ENCODE measurements at regions not wholly inside any gene's neighbourhood (a gene's known extent, or its start where the extent isn't known, plus 50 kb on each side); places are given as distances from the start of the nearest gene placed in this dataset.
"Not testable (repeated sequence)": the region's sequence is repeated elsewhere in the genome, so short reads cannot be mapped to it uniquely, and the experiment has no call there.

DNA sequence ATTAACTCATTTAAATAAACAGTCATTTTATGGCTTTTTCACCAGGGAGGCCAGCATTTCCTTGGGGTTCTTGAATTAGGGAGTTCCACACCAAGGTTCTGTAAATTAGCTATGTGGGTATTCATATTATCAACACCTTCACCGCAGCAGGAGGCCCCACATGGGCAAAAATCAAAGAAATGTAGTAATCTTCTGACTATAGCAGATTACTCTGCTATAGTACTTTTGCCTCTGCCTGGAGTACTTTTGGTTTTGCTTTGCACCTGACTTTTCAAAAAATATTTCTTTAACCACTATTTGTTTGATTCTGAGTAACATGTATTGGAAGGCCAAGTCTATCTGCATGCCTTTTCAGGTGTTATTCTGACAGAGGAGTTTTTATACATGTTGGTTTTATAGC, 728.1 kb downstream of the TTLL7 start:
- not testable (repeated sequence) for DNase-seq

DNA sequence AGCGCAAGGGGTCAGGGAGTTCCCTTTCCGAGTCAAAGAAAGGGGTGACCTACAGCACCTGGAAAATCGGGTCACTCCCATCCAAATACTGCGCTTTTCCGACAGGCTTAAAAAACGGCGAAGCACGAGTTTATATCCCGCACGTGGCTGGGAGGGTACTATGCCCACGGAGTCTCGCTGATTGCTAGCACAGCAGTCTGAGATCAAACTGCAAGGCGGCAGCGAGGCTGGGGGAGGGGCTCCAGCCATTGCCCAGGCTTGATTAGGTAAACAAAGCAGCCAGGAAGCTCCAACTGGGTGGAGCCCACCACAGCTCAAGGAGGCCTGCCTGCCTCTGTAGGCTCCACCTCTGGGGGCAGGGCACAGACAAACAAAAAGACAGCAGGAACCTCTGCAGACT, 735.1 kb downstream of the TTLL7 start:
- DNase-seq, result not testable (repeated sequence)

DNA sequence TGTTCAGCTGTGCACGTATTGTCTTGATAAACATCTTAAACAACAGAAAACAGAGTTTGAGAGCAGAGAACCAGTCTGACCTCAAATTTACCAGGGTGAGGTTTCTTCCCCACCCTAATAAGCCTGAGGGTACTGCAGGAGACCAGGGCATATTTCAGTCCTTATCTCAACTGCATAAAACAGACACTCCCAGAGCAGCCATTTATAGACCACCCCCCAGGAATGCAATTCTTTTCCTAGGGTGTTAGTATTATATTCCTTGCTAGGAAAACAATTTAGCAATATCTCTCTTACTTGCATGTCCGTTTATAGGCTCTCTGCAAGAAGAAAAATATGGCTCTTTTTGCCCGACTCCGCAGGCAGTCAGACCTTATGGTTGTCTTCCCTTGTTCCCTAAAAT, 747.2 kb downstream of the TTLL7 start:
- DNase-seq, result not testable (repeated sequence)

DNA sequence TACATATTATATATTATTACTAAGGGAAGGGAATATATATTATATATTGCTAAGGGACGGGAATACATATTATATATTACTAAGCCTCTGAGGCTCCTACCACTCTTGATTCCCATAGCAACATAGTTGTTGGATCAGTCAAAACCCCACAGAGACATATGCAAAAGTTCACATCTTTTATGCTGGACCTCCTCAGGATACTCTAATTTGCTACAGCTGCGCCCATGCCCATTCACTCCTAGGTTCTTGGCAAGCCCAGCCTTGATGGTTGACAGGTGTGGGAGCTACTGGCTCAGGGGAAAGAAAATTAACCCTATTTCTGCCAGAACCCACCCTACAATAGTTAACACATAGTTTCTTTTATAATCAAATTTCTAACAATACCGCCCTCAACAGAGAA, 752.2 kb downstream of the TTLL7 start:
- not testable (repeated sequence) for DNase-seq

DNA sequence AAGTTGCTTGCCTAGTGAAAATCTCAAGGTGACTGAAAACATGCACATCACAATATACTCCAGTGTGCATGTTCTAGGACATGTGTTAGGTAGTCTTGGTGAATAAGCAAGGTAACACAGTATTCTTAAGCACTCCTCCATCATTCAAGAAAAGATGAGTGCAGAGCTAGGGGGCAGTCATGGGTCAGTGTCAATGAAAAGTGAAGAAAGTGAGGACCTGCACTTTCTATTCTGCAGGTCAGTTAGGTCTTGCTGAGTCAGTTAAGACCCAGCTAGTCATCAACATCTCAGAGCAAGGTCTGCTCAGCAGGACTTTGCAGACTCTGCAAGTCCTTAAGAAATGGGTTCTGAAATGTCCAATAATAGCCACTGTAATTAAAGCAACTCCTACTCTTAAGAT, 754.1 kb downstream of the TTLL7 start:
- DNase-seq, result not testable (repeated sequence)

DNA sequence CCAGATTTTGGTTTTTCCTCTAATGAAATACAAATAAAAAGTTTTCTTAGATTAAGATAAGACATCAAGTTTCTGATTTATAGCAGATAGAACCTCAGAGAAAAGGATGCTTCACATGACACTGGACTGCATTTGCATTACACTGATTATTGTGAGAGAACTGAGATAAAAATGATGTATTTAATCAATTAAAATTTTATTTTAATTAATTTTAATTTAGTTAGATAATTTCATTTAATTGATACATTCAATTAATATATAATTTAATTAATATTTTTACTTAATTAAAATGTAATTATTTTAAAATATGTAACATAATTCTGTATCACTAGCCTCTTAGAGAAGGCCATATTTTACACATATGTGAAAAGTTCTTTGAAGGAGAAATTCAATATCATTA, 759.4 kb downstream of the TTLL7 start:
- not testable (repeated sequence) for DNase-seq

DNA sequence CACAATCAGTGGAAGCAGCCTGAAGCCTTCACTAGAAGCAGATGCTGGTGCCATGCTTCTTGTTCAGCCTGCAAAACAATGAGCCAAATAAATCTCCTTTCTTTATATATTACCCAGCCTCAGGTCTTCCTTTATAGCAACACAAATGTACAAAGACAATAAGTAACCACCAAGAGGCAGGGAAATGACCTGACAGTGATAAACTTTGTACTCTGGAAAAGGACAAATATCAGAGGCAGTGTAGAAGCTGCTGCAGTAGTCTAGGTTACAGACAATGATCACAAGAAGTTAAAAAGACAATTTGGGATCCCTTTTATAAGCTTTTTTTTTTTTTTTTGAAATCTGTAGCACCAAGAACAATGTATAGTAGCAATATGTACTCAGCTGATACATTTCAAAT, 760.3 kb downstream of the TTLL7 start:
- DNase-seq, result not testable (repeated sequence)

DNA sequence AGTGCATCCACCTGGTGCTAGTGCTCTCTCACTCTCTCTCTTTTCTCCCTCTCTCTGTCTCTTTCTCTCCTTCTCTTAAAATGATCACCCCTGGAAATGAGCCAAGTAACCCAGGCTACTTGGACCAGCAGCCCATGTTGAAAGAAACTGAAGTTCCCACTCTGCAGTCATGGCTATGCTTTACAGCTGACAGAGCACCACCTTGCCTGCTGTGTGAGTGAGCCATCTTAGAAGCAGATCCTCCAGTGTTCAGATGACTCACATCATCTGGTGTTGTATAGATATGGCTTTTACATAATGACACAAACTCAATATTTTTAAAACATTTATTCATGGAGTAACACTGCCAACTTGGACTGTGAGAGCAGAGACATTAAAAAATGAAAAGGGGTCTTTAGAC, 779.1 kb downstream of the TTLL7 start:
- not testable (repeated sequence) for DNase-seq

DNA sequence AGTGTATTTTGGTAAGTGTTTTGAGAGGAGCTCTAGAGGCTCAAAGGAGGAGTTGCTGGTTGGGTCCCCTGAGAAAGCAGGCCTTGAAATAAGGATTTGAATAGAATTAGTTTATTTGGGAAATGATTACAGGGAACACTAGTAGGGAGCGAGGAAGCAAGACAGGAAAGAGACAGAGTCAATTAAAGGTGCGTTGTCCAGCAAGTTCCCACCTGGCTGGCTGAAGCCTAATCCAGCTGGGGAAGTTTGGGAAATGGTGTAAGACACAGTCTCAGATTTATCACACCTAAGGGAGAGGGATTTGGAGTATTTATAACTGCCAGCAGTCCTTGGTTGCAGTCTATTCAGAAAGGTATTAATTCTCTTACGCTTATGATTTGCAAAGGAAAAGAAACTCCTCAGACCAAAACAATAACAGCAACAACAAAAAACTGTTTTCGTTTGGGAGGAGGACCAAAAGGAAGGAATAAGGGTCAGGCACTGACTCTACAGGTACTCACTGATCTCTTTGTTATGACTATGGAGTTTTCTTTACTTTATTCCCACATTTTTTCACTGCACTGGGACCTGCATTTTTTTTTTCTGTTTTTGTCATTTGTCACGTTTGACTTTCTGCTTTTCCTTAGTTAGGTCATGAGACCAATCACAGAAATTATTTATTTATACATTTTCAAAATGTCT, 780.8 kb downstream of the TTLL7 start:
- not testable (repeated sequence) for DNase-seq

DNA sequence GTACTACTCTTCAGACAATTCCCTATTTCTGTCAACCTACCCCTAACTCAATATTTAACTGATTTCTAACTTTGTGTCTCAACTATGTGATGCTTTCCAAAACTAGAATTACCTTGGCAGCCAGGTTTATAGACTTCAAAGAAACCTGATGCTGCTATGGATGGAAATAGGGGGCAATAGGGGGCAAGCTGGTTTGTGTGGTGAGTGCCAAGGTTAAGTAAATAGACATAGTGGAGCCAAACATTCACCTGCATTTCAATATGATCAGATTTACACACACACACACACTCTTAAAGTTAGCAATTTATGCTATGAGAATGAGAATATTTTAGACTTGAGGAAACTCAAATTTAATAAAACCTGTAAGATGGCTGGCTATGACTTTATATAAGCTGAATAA, 784.6 kb downstream of the TTLL7 start:
- not testable (repeated sequence) for DNase-seq

DNA sequence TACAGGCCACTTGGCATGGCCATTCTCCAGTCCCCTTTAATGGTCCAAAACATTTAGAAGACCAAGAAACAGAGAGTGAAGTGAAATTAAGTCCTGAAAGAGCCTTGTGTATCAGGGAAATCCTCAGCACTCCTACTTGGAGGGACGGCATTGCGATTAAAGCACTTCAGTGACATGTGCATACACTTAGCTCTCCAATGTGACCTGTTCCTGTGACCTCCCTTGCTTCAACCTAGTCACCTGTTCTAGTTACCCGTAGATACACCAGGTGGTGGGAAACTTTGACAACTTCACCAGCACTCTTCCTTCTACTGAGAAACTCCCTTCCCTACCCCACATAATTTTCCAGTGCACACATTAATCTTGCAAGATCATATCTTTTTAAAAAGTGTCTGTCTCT, 785.3 kb downstream of the TTLL7 start:
- not testable (repeated sequence) for DNase-seq

DNA sequence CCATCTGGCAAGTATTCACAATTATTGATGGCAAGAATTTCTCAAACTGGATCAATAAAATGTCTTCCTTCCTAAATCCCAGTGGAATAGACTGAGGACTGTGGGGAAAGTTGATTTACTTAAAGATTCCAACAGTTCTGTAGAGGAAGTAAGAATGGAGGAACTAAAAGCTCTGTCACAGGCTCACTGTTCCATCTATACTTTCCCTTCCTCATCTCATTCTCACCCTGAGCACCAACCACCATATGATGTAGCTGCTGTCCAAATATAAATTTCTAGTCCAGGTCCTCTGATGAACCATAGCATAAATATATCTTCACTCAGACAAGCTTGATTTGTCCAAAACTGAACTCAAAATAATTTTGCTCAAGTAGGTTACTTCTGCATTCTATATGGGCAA, 786.9 kb downstream of the TTLL7 start:
- not testable (repeated sequence) for DNase-seq

DNA sequence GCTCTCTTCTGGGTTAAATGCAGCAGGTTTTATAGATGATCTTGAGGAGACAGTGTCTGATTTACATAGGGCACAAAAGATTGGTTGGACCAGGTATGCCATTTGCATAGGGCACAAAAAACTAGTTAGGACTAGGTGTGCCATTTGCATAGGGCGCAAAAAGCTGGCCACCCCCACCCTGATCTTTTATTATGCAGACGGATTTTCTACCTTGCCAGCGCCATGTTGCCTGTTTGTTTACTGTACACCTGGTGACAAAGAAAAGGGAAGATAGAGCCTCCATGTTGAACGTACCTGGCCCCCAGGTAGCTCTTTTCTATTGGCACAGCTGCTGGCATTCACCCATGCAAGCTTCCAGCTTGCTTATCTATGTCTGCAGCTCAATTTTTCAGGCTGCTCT, 790.4 kb downstream of the TTLL7 start:
- DNase-seq, result not testable (repeated sequence)

DNA sequence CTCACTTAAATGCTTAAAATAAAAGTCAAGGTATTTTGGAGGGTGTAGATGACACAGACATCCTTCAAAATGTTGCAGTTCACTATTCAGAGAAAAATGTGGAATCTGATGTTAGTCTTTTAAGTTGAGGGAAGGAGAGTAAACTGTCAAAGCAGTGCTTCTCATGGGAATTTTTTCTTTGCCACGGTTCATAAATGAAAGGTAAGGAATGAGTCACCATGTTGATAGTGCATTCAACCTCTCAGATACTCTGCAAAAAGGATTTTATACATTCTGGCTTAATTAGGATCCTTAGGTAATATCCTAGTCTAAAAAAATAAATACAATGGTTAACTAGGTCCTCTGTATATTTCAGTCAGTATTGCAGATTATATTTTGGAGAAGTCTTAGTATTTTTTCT, 804.3 kb downstream of the TTLL7 start:
- DNase-seq, result not testable (repeated sequence)

DNA sequence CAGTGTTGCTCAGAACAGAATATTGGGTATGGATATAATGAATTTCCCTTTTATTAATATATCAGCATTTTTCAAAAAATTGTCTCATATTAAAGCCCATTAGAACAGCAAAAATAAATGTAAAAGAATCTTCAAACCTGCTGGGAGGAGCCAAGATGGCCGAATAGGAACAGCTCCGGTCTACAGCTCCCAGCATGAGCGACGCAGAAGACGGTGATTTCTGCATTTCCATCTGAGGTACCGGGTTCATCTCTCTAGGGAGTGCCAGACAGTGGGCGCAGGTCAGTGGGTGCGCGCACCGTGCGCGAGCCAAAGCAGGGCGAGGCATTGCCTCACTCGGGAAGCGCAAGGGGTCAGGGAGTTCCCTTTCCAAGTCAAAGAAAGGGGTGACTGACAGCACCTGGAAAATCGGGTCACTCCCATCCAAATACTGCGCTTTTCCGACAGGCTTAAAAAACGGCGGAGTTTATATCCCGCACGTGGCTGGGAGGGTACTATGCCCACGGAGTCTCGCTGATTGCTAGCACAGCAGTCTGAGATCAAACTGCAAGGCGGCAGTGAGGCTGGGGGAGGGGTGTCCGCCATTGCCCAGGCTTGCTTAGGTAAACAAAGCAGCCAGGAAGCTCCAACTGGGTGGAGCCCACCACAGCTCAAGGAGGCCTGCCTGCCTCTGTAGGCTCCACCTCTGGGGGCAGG, 816.8 kb downstream of the TTLL7 start:
- not testable (repeated sequence) for DNase-seq

DNA sequence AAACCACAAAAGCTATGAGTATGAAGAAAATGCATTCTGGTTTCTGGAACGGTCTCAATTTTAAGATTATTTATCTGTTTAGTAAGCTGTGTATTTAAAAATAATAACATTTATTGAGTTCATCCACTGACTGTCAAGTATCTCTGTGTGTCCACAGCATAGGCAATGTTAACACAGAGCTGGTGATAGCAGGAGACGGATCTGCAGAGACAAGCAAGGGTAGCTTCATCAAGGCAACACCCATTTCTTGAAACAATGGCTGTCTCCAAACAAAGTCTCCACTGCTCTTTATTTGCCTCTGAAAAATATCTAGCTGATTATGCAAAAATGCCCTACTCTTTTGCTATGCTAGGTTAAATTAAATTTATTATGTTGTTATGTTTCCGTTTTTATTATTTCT, 818.3 kb downstream of the TTLL7 start:
- DNase-seq, result not testable (repeated sequence)

DNA sequence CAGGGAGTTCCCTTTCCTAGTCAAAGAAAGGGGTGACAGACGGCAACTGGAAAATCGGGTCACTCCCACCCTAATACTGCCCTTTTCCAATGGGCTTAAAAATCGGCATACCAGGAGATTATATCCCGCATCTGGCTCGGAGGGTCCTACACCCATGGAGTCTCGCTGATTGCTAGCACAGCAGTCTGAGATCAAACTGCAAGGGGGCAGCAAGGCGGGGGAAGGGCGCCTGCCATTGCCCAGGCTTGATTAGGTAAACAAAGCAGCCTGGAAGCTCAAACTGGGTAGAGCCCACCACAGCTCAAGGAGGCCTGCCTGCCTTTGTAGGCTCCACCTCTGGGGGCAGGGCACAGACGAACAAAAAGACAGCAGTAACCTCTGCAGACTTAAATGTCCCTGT, 831.3 kb downstream of the TTLL7 start:
- not testable (repeated sequence) for DNase-seq

DNA sequence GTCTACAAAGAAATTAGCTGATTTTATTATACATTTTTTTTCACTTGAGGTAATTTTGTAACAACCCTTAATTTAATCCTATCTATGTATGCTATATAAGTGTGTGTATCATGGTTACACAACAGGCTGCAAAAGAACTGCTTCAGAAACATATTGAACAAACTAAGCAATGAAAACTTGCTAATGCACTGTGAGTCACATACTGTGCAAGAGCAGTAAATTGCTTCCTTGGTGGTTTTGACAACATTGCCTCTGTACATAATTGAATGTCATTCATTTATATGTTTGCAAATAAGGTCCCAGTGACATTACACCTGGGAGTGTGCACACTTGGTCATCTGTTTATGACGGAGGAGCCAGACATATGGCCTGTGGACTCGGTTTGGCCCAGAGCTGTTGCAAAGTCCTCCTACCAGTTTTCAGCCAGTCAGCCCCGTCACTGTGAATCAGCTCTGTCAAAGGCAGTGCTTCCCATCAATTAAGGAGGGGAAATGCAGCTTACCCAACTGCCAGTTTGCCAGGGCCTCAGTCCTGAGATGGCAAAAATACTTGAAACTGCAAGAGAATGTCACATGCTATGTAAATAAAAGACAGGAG, 835.0 kb downstream of the TTLL7 start:
- DNase-seq, result peak in 9 of 58 donors; percentile 0 to 23 (median 5)

DNA sequence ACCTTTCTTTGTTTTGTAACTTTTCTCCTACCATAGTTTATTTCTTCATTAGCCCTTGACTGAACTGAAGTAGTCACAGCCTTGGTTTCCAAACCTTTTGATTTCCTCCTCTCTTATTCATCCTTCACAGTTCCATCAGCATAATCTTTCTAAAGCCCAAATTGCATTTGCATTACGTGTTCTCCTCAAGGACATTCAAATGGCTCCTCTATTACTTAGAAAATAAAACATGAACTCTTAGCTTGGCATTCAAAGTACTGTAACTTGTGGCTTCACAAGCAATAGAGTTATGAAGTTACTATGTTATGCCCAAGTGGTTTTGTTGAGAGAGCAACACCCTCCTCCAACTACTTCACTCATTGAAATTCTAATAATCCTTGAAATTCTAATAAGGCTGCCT, 840.0 kb downstream of the TTLL7 start:
- not testable (repeated sequence) for DNase-seq

DNA sequence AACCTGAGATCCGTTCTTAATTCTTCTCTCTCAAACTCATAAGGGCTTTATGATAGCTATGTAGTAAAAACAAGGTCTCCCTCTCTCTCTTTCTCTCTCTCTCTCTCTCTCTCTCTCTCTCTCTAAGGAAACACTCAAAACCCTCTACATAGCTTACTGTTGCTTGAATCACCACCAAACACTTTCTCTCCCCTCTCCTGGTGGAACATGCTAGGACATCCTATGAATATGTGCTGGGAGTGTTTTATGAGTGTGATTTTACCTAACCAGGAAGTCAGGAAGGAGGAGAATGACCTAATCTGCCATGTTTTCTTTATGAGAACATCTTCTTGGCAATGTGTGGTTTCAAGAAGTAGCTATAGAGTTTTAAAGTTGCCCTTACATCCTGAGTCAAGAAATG, 844.6 kb downstream of the TTLL7 start:
- not testable (repeated sequence) for DNase-seq

DNA sequence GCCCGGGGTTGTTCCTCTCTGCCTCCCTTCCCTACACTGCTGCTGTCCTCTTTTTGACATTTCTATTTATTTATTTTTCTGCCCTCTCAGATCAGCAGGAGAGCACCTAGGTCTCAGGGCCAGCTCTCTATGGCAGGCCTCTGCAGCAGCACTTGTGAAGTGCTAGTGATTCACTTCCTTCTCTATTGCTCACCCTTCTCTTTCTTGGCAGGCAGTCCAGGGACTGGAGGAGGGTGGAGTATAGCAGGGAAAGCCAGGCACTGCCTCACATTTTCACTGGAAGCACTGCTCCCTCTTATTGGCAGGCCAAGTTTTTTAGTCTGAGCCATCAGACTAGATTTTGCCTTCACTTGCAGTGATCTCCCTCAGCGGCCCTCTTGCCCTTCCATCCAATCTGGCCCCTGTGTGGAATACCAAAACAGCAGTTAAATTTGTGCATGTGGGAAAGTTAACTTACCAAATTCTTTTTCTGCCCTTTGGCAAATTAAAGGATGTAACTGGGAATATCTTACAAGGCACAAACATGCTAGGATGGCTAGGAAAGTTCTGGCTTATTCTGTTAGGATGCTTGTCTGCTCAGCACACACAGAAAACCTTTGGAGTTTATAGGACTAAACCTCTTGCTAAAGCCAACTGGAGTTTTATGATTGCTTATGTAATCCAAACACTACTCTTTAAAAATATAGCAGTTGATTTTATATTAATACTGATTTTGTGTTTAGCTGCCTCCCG, 847.6 kb downstream of the TTLL7 start:
- DNase-seq, result peak in 13 of 58 donors; percentile 1 to 51 (median 15)

DNA sequence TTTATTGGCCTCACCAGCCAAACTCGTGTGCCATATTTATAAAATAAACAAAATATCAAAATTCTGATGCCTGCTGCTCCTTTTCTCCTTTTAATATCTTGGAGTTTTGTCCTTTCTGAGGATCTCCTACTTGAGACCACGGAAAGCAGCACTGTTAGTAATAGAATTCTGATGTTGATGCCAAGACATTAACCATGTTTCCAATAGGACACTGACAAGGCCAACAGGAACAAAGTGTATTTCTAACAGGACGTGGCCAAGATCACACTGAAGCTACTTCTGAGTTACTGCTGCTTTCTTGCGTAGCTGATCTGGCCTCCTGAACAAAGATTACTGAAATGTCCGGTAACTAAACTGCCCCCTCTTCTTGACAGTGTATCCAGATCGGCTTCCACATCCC, 848.5 kb downstream of the TTLL7 start:
- not testable (repeated sequence) for DNase-seq
